ENCODE measurements at regions not wholly inside any gene's neighbourhood (a gene's known extent, or its start where the extent isn't known, plus 50 kb on each side); places are given as distances from the start of the nearest gene placed in this dataset.

DNA sequence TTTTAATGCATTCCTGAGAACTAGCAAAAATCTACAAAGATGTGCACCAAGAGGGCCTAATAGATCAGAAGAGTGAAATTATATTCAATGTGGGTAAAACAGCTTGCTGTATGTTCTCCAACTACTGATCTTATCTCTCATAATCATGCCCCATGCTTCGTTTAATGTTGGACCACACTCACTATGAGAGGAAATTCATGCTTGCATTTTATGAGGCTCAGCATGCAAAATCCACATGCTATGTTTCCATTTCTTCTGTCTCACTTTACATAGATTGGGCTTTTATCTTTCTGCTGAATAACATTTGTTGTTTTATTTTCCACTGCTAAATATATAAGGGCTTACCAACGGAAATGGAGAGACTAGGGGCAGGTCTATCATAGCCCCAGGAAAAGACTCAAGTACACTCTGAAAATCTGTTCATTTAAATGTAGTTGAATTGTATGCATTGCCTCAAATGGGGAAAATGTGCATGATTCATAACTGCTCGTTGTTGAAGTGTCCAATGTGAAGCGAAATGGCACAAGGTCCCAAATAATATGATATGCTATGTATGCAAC is 474.2 kb downstream of the EFNA5 start:
- TF ChIP-seq GATA3 (IDR thresholded peaks at IDR 0.05; ENCODE audit: low read depth, low read length) (no peak), GATA2 (IDR thresholded peaks at IDR 0.05; ENCODE audit: low read depth, low read length) (no peak)
